IMR-90 (cell line): ENCODE measurements at regions not wholly inside any gene's neighbourhood (a gene's known extent, or its start where the extent isn't known, plus 50 kb on each side); places are given as distances from the start of the nearest gene placed in this dataset.

ENCODE experiments used
- ATAC-seq: fragments of 200-7000 bp; cut with Tn5 transposase; 2 replicates; pipeline ENCODE4 v1.9.1; 2020; ENCODE audit warnings: low read depth, mild to moderate bottlenecking, moderate library complexity
- BruUV-seq: library from RNA; stranded (reverse); fragments of 400-500 nt; replicated peaks from 2 replicates; lab custom pipeline; 2021; lab: Mats Ljungman, UMichigan
- CTCF ChIA-PET: fragments of 300-600 bp; formaldehyde crosslinking; extraction: SDS; loops from one replicate; lab custom pipeline; 2021; ENCODE audit warnings: antibody characterized with exemption; lab: Yijun Ruan, JAX
- POLR2A ChIA-PET: fragments of 300-600 bp; sonication (Branson Sonifier 250); formaldehyde crosslinking; loops from one replicate; lab custom pipeline; 2022; ENCODE audit warnings: antibody characterized with exemption; ENCODE audit not compliant: unreplicated experiment; lab: Charles Lee
- DNase-seq: peaks from one replicate; pipeline ENCODE4 v3.0.0; 2013
- H2AFZ ChIP-seq: replicated peaks from 2 replicates; pipeline ENCODE3; 2013; ENCODE audit warnings: low read length, mild to moderate bottlenecking; ENCODE audit not compliant: poor library complexity
- H2AK5ac ChIP-seq: 2 replicates; pipeline ENCODE4 v1.6.1; 2013; ENCODE audit warnings: low read depth, low read length, inconsistent platforms
- H2AK9ac ChIP-seq: replicated peaks from 2 replicates; pipeline ENCODE3; 2013; ENCODE audit warnings: mild to moderate bottlenecking, low read depth, low read length, moderate library complexity; ENCODE audit not compliant: poor library complexity
- H2BK120ac ChIP-seq: 2 replicates; pipeline ENCODE4 v1.6.1; 2013; ENCODE audit warnings: low read depth, low read length, inconsistent platforms
- H2BK15ac ChIP-seq: 3 replicates; pipeline ENCODE4 v1.6.1; 2013; ENCODE audit warnings: low read depth, low read length, inconsistent platforms
- H2BK20ac ChIP-seq: 2 replicates; pipeline ENCODE4 v1.6.1; 2013; ENCODE audit warnings: low read depth, mild to moderate bottlenecking, inconsistent platforms, low read length, moderate library complexity
- H2BK5ac ChIP-seq: 2 replicates; pipeline ENCODE4 v1.6.1; 2013; ENCODE audit warnings: mild to moderate bottlenecking, low read depth, low read length, inconsistent platforms; ENCODE audit not compliant: poor library complexity, severe bottlenecking
- H3K14ac ChIP-seq: replicated peaks from 2 replicates; pipeline ENCODE4 v1.6.1; 2013; ENCODE audit warnings: low read depth, low read length, inconsistent platforms
- H3K18ac ChIP-seq: 2 replicates; pipeline ENCODE4 v1.6.1; 2013; ENCODE audit warnings: low read depth, low read length, control low read depth
- H3K23ac ChIP-seq: 2 replicates; pipeline ENCODE4 v1.6.1; 2013; ENCODE audit warnings: low read depth, low read length, inconsistent platforms
- H3K27ac ChIP-seq: 2 replicates; pipeline ENCODE4 v1.5.1; 2013; ENCODE audit warnings: mild to moderate bottlenecking, control low read depth, low read length; ENCODE audit not compliant: insufficient read depth
- H3K27me3 ChIP-seq: 2 replicates; pipeline ENCODE4 v1.6.1; 2013; ENCODE audit warnings: low read length; ENCODE audit not compliant: control insufficient read depth, insufficient read depth
- H3K36me3 ChIP-seq: 2 replicates; pipeline ENCODE4 v1.6.1; 2013; ENCODE audit warnings: low read length, mixed read lengths; ENCODE audit not compliant: control insufficient read depth, insufficient read depth
- H3K4ac ChIP-seq: 2 replicates; pipeline ENCODE4 v1.6.1; 2013; ENCODE audit warnings: low read depth, low read length, inconsistent platforms
- H3K4me1 ChIP-seq: 2 replicates; pipeline ENCODE4 v1.6.1; 2013; ENCODE audit warnings: low read length, mixed read lengths; ENCODE audit not compliant: control insufficient read depth, insufficient read depth
- H3K4me2 ChIP-seq: 2 replicates; pipeline ENCODE4 v1.6.1; 2013; ENCODE audit warnings: low read depth, mild to moderate bottlenecking, control low read depth, low read length, moderate library complexity
- H3K4me3 ChIP-seq: 2 replicates; pipeline ENCODE4 v1.5.1; 2013; ENCODE audit warnings: low read depth, mild to moderate bottlenecking, control low read depth, low read length, moderate library complexity; ENCODE audit not compliant: insufficient read depth
- H3K56ac ChIP-seq: 2 replicates; pipeline ENCODE4 v1.6.1; 2013; ENCODE audit warnings: low read length, inconsistent platforms; ENCODE audit not compliant: insufficient read depth; ENCODE audit errors: extremely low read depth
- H3K79me1 ChIP-seq, 2 experiments: 2 replicates each; pipeline ENCODE4 v1.6.1; 2013; ENCODE audit warnings: low read length in 2 of 2, inconsistent platforms in 1 of 2, low read depth in 1 of 2
- H3K9ac ChIP-seq: 2 replicates; pipeline ENCODE4 v1.6.1; 2013; ENCODE audit warnings: low read depth, low read length, control low read depth
- H3K9me1 ChIP-seq: 2 replicates; pipeline ENCODE4 v1.6.1; 2013; ENCODE audit warnings: low read length, inconsistent platforms; ENCODE audit not compliant: insufficient read depth
- H3K9me3 ChIP-seq: 2 replicates; pipeline ENCODE4 v1.6.1; 2013; ENCODE audit warnings: low read length; ENCODE audit not compliant: control insufficient read depth, insufficient read depth
- H4K20me1 ChIP-seq: 2 replicates; pipeline ENCODE4 v1.6.1; 2013; ENCODE audit warnings: low read length, inconsistent platforms; ENCODE audit not compliant: insufficient read depth
- H4K5ac ChIP-seq: 2 replicates; pipeline ENCODE4 v1.6.1; 2013; ENCODE audit warnings: mild to moderate bottlenecking, low read depth, low read length, control low read depth
- H4K8ac ChIP-seq, 2 experiments: 2 replicates each; pipeline ENCODE4 v1.6.1; 2013; ENCODE audit warnings: low read depth in 2 of 2, low read length in 2 of 2, control low read depth in 1 of 2, inconsistent platforms in 1 of 2
- H4K91ac ChIP-seq: 2 replicates; pipeline ENCODE4 v1.6.1; 2013; ENCODE audit warnings: low read depth, low read length, inconsistent platforms; ENCODE audit not compliant: insufficient read depth
- CEBPB ChIP-seq: IDR thresholded peaks from 2 replicates; pipeline ENCODE4 v1.6.1; 2012; ENCODE audit warnings: low read depth, low read length, improper control_type of control experiment
- RCOR1 ChIP-seq: IDR thresholded peaks from 2 replicates; pipeline ENCODE4 v1.6.1; 2012; ENCODE audit warnings: mild to moderate bottlenecking, low read length, improper control_type of control experiment; ENCODE audit not compliant: insufficient replicate concordance
- WGBS, 2 experiments: methylation state at CpG; one replicate each; pipeline versions ENCODE4 v1.1.5 to v1.1.7; 2013; ENCODE audit warnings: missing lambda C conversion rate in 2 of 2; ENCODE audit not compliant: insufficient read length in 1 of 2; ENCODE audit errors: extremely low coverage in 2 of 2; 5-methylcytosine and 5-hydroxymethylcytosine counted together
- dilution Hi-C: fragments of 300-500 bp; cut with HindIII; formaldehyde crosslinking; loops from one replicate; pipeline ENCODE4 v1.14.3; 2018; ENCODE audit warnings: low sequenced_read_pairs; ENCODE audit not compliant: unreplicated experiment
- in situ Hi-C: fragments of 300-500 bp; cut with MboI; formaldehyde crosslinking; loops from 3 replicates; pipeline ENCODE4 v1.14.3; 2019; ENCODE audit warnings: low sequenced_read_pairs, inconsistent platforms, mixed read lengths
- intact Hi-C: fragments of 100-400 bp; cut with micrococcal nuclease; formaldehyde crosslinking; loops from 2 replicates; pipeline ENCODE4 v1.10.0; 2022

GRCh38 chr16:59385959-59386358, 651.8 kb upstream of the GOT2 start:
- Histone ChIP-seq H4K20me1 (no peaks in the 10 kb centered on the region), H2AFZ (peak overlapping the region; percentile 27), H3K14ac (no peak overlapping the region), H4K91ac (no peak overlapping the region), H2BK5ac (no peak overlapping the region), H3K56ac (no peak overlapping the region), H3K18ac (no peak overlapping the region), H3K9me3 (0 out of 2 replicates have a peak, but pooled peaks cover 1% of the 10 kb centered on the region), H4K5ac (no peak overlapping the region), H2BK15ac (no peak overlapping the region), H3K27ac (no peak overlapping the region), H4K8ac (no peak overlapping the region), H3K9ac (no peak overlapping the region), H3K4me3 (no peak overlapping the region), H3K79me1 (no peaks in the 10 kb centered on the region), H3K23ac (no peak overlapping the region), H2AK5ac (no peak overlapping the region), H3K9me1 (no peaks in the 10 kb centered on the region), H3K4me2 (no peak overlapping the region), H2BK120ac (no peak overlapping the region), H3K36me3 (no peaks in the 10 kb centered on the region), H3K27me3 (no peaks in the 10 kb centered on the region), H2AK9ac (no peak overlapping the region), H2BK20ac (no peak overlapping the region), H3K4ac (no peak overlapping the region), H3K4me1 (no peaks in the 10 kb centered on the region)
- ATAC-seq (peak; percentile 99), DNase-seq (peak; percentile 62)
- BruUV-seq, result no TSS peak
- dilution Hi-C loops (no loop called here), in situ Hi-C loops (no loop called here), intact Hi-C loops (no loop called here)
- TF ChIP-seq RCOR1 (no peak), CEBPB (peak; percentile 60; the same call in 1 of the 2 replicates)
- WGBS, 2 experiments, result no CpG with 5 or more reads among the region's 3 CpGs
- ChIA-PET POLR2A (no interaction called here), CTCF (no interaction called here)
